HUDEP-2 (cell line): ENCODE measurements at regions not wholly inside any gene's neighbourhood (a gene's known extent, or its start where the extent isn't known, plus 50 kb on each side); places are given as distances from the start of the nearest gene placed in this dataset.
A peak's percentile ranks its signal among the peaks of the same experiment; 100 is the strongest.
"Not testable (repeated sequence)": the region's sequence is repeated elsewhere in the genome, so short reads cannot be mapped to it uniquely, and the experiment has no call there.

Experiments used
- DNase-seq, 76 experiments: peaks; one replicate each; lab custom pipeline; 2025; ENCODE audit not compliant: unreplicated experiment in 76 of 76; lab: John Stamatoyannopoulos, UW

GRCh38 chr16:29153307-29153706 lies 168.5 kb downstream of the LAT start:
- DNase-seq: not testable (repeated sequence)

DNA sequence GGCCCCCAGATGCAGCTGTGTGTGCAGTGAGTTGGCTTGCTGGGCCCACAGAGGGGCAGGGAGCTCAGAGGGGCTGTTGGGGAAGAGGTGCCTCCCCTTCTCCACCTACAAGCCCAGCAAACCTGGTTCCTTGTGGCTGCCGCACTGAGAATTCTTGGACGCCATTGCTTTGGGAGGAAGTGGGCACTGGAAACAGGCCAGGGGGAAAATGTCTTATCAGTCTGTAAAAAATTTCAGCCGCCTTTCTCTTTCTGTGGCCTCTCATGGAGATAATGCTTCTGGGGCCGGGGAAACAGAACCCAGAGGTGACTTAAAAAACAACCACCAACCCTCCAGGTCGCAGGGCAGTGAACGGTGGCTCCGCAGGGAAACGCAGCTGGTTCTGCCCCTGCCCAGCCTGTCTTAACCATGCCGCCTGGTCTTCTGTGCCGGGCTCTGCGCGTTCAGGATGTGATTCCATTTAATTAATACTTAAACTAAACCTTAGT lies 167.7 kb downstream of the LAT start:
- peak in 69 of 76 experiments; percentile 1 to 80 (median 44) for DNase-seq

DNA sequence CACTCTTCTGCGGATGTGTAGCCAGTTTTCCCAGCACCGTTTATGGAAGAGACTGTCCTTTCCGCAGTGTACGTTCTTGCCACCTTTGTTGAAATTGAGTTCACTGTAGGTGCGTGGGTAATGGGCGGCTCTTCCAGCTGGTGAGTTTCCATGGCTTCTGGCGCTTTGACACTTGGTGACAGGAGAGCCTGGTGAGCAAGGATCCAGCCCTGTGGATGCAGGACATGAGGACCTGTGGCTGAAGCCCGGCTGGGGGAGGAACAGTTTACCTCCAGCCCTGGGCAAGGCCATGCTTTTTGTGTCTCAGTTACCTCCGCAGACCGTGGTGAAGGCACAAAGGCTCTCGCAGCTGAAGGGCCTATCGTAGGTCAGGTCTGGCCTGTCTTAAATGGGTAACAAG lies 166.5 kb downstream of the LAT start:
- DNase-seq: no peak

GRCh38 chr16:29149912-29150311 lies 165.1 kb downstream of the LAT start:
- DNase-seq: not testable (repeated sequence)

DNA sequence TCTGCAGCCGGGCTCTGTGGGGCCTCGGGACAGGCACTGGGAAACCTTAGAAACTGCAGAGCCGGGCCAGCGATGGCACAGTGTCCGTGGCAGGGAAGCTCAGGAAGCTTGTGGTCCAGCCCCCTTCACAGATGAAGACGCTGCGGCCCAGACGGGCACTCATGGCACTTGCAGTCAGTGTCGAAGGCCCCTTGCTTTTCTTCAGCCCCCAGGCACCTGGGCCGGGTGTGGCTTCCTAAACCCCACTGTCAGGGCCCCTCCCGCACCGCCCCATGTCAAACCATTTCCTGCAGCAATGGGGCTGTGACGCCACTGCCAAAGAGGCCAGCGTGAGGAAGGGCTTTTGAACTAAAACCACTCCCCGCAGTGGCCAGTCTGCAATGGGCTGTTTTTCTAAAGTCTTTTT lies 164.0 kb downstream of the LAT start:
- DNase-seq: no peak

DNA sequence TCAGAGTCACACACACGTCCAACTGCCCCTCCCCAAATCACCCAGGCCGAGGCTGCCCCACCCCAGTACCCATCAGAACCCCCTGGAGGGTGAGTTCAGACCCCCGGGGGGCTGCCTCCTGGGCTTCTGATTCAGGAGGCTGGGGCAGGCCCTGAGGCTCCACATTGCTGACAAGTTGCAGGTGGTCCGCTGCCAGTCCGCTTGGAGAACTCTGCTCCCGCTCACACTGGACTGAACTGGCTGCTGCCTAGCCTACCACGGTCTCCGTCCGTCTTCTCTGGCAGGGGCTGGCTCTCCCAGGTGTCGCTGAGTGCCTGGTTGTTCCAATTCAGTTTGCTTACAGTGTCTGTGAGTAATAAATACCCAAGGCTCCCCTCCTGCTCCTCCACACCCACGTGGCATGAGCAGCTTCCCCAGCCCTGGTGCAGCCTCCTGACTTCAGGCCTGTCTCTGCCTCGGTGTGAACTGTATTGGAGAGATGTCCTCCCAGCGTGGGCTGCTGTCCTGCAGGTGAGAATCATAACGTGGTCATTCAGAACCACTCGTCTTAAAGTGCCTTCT lies 163.4 kb downstream of the LAT start:
- DNase-seq: no peak

GRCh38 chr16:29147710-29148109 lies 162.9 kb downstream of the LAT start:
- not testable (repeated sequence) for DNase-seq

GRCh38 chr16:29146808-29147643 lies 162.2 kb downstream of the LAT start:
- DNase-seq: not testable (repeated sequence)

DNA sequence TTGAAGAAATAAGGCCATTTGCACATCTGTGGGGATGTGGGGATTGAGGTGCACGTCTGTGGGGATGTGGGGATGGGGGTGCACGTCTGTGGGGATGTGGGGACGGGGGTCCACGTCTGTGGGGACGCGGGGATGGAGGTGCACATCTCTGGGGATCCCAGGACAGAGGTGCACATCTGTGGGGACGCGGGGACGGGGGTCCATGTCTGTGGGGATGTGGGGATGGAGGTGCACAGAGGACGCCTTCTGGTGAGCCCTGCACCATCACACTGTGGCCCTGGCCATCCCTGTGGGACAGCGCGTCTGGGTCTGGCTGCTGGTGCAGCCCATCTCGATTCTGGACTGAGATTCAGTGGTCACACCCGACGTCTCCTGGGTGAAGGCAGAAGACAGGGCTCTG lies 161.4 kb downstream of the LAT start:
- no peak for DNase-seq

DNA sequence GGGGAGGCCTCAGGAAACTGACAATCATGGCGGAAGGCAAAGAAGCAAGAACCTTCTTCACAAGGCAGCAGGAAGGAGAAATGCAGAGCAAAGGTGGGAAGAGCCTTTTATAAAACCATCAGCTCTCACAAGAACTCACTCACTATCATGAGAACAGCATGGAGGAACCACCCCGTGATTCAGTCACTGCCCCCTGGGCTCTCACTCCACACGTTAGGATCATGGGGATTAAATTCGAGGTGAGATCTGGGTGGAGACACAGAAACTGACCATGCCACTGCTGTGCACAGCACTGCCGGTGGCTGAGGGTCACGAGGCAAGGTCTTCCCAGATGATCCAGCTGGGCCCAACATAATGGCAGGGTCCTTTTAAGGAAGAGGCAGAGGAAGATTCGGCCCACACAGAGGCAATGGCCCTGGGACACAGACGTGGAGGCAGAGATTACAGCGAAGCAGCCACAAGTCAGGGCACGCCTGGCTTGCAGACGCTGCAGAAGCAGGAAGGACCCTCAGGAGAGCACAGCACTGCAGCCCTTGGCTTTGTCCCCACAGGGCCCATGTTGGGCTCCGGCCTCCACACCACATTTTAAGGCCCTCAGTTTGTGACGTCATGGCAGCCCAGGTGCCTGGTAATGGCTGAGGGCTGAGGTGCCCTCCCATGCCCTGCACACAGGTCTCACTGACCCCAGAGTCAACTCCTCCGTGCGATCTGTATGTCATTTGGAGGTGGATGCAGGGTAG lies 160.8 kb downstream of the LAT start:
- DNase-seq: not testable (repeated sequence)

DNA sequence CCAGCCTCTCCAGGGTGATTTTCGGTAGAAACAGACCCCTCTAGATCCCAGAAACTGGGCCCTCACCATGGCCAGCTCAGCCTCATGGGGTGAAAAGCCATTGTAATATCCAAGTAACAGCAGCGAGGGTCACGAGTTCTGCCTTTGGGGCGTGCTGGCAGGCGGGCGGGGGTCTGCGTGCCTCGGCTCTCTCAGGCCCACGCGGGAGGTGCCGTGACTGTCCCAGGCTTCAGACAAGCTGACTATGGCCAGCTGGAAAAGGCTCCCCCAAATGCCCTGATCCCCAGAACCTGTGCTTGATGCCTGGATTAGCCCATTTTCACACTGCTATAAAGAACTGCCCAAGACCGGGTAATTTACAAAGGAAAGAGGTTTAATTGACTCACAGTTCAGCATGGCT lies 160.2 kb downstream of the LAT start:
- DNase-seq: not testable (repeated sequence)

GRCh38 chr16:29144669-29145062 lies 159.8 kb downstream of the LAT start:
- not testable (repeated sequence) for DNase-seq

DNA sequence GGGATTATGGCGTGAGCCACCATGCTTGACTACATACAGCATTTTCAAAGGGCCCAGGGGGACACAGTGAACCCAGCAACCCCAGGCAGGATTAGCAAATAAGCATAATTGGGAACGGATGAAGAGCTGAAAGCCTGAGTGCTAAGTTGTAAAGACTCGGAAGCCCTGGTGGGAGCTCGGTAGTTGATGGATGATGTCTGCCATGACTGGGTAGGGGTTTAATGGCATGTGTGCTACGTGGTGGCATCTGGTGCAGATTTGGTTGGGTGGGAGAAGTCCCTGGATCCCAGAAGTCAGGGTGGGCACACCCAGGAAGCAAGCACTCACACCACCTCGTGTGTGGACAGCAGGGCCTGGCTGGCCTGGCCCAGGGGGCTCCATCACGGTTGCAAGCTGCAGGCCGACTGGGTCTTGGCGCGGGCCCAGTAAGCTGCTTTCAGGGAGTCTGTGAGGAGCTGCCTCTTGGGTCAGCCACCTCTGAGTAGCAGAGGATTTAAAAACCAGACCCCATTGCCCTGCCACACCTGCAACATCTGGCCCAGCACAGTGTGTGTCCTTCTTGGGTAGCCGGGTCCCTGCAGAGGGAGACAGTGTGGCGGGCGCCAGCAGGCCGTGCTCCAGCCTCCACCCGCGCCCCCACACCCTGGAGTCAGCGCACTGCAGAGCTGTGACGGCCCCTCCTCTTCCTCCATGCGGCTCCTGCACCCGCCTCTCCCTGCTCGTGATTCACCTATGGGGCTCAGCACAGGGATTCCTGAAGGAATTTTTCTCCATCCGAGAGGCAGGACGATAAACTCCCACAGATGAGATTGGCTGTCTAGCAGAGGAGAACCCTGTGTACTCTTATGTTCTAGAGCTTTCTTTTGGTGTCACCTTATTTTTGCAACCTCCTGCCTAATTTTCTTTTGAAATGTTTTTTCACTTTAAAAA lies 159.2 kb downstream of the LAT start:
- not testable (repeated sequence) for DNase-seq

GRCh38 chr16:29142506-29142905 lies 157.7 kb downstream of the LAT start:
- DNase-seq: not testable (repeated sequence)

DNA sequence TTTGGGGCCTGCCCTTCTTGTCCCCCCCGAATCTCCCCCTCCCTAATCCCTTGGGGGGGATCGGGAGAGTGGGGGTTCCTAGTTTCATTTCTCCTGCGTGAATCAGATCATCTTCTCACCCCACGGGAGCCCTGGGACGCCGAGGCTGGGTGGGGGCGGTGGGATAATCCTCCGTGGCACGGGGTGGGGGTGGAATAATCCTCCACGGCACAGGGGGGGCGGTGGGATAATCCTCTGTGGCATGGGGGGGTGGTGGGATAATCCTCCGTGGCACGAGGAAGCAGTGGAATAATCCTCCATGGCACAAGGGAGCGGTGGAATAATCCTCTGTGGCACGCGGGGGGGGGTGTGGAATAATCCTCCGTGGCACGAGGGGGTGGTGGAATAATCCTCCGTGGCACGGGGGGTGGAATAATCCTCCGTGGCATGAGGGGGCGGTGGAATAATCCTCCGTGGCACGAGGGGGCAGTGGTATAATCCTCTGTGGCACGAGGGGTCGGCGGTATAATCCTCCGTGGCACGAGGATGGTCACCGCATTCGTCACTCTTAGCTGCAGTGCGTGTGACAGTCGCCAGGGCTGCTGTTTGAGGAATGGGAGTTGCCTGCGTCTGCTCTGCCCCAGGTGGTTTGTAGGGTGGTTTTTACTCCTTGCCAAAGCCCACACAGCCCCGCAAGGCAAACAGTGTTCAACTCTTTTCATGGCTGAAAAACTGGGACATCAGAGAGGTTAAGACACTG lies 156.9 kb downstream of the LAT start:
- no peak for DNase-seq

GRCh38 chr16:29141121-29141520 lies 156.3 kb downstream of the LAT start:
- not testable (repeated sequence) for DNase-seq

DNA sequence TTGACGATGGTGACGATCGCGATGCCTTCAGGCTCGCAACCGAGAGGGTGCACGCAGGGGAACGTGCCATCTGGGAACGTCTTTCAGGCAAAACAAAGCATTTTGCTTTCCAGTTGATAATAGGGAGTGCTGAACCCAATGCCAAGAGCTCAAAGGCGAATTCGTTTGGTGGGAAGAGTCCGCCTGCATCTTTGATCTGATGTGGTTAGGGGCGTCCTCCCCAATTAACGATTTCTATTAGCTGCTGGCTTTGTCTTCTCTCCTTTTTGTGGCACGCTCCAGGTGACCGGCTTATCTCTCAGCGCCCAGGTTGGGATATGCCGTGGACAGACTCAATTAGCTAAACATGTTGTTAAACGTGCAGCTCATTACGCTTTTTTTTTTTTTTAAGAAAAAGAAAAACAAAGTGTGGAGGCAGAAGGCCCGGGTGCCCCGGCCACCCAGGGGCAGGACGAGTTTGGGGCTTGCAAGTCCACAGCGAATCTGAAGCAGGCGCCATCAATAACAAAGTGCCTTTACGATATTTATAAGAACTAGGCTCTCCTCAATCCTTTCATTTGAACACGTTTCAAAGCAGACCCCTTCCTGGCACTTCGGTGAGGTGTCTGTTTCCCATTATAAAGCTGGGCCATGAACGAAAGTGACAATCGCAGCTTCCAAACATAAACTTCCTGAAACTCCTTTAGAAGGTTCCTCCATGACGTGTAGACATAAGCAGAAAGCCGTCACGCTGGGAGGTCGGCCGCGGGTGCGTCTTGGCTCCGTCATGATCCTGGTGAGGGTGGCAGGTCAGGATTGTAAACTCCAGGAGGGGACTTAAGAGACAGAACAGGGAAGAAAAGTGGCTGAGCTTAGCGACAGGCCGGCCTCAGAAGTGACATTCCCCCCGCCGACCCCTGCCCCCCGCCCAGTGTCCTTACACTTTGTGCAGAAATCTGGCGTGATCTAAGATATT lies 155.3 kb downstream of the LAT start:
- DNase-seq: not testable (repeated sequence)

DNA sequence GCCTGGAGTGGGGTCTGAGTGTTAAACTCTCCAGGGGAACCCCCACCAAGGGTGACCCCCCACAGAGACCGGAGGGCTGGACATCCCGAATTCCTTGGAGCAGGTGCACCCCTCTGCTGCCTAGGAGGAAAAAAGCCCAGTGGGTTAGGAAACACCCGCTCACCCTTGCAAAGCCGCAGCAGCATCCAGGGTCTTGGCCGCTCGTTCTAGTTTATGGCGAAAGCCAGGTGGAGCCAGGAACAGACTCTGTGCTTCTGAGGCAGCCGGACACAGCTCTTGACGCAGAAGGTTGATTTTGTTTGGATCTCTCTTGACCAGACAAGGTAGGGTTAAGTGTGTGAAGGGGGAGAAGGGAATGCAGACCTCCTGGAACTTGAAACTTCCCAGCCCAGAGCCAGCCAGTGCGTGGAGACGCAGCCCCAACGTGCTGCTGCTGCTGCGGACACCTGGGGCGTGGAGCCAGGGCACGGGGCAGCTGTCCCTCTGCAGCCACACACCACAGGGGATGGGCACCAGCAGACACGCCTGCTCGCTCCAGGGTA lies 154.5 kb downstream of the LAT start:
- no peak for DNase-seq
